ENCODE measurements at regions not wholly inside any gene's neighbourhood (a gene's known extent, or its start where the extent isn't known, plus 50 kb on each side); places are given as distances from the start of the nearest gene placed in this dataset.
"Not testable (repeated sequence)": the region's sequence is repeated elsewhere in the genome, so short reads cannot be mapped to it uniquely, and the experiment has no call there.

DNA sequence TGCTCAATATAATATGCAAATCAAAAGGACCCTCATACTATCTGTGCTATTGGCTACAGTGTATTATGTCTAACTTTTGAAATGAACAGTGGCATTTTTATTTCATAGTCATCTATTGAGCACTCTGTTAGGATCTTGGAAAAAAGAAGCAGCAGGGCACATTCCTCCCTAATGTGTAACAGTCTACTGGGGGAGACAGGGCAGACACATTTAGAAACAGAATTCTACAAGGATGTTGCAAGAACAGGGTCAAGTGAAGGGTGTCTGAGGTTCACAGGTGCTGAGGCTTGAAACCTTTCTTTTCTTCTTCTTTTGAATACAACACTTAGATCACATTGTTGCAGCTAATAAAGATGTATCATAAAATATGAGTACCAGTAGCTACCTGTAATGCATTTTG, 129.7 kb upstream of the SLC4A4 start:
- DNase-seq (ENCODE audit: low read depth, low spot score): no peak

DNA sequence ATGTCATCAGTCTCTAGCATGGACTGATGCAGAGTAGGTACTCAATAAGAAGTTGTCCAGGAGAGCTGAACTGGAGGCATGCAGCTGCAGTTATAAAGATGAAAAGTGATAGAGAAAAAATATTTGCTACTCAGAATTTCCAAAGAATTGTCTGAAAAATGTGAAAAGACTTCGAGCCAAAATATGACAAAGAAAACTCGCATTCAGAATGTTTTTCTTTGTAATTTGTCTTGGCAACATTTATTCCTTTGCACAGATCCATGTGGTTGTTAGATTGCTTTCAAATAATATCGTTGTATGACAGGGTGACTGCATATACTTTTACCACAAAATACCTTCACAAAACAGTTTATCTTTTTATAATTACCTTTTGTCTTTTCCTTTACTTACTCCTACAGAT, 128.0 kb upstream of the SLC4A4 start:
- no peak for DNase-seq (ENCODE audit: low read depth, low spot score)

DNA sequence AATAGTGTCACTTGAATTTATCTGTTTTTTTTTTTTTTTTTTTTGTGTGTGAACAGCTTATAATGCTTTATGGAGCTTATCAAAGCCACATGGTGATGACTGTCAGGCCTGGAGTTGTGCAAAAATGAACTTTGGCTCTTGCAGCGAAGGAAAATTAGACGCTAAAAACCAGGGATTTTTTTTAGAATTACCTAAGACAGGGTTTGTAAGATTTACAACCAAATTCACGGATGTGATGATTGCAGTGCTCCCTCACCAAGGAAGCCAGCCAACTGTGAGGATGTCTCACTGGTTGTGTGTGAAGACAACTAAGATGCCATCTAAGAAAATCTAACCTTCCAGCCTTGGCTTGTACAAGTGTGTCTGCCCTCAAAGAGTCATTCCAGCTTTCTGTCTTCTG, 127.1 kb upstream of the SLC4A4 start:
- DNase-seq (ENCODE audit: low read depth, low spot score): no peak

DNA sequence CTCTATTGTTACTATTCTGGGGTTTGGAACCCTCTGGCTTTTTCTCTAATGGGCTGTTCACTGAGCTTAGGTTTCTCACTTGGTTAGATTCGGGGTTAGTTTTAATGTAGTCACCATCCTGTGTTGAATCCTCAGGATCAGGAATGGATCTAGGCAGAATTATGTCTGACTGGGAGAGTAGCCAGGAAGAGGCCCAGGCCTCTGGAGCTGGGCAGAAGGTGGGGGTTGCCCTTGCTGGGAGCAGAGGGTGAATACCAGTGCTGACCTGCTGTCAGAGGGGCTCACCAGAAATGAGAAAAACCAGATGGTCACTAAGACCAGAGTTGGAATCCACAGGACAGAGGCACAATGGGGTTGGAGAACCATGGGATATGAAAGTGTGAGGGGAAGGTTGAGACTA, 126.6 kb upstream of the SLC4A4 start:
- DNase-seq (ENCODE audit: low read depth, low spot score): no peak

DNA sequence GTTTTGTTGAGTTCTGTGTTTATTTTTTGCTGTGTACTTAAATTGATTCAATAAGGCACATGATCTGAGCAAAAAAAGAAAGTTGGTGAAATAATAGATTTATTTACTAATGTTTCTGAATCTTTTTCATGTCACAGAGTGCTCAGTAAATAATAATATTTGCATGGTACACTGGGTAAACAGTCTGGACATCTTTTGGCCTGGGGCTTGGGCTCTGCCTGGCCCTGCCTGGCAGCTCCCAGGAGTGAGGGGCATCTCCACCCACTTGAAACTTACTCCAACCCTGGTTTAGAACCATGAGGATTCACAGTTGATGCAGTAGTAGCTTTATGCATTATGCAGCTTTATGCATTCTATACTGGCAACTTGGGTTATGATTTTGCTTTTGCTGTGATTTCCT, 124.2 kb upstream of the SLC4A4 start:
- no peak for DNase-seq (ENCODE audit: low read depth, low spot score)

DNA sequence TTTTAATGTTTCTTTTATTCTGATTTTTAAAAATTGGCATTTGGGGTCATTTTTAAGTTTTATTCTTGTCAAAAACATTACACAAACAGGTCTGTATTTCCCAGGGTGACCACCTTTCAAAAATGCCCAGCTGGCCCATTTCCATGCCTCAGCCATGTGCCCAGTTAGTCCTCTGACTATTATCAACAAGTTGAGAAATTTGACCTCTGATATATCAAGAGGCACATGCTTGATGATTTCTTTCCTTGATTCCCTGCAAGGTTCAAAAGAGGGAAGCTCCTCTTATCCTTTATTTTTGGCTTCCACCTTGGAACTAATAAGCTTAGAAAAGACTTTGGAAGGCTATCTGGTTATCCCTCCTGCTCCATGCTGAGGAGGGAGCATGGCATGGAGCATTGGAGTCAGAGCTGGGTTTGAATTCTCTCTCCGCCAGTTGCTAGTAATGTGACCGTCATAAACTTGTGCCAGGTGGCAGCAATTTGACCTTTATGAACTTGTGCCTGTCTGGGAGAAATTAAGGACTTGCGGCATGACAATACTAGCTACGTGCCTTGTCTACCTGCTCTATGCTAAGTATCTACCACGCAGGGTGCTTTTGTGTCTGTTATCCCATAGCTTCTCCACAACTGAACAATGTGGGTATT, 122.4 kb upstream of the SLC4A4 start:
- DNase-seq (ENCODE audit: low read depth, low spot score): no peak

DNA sequence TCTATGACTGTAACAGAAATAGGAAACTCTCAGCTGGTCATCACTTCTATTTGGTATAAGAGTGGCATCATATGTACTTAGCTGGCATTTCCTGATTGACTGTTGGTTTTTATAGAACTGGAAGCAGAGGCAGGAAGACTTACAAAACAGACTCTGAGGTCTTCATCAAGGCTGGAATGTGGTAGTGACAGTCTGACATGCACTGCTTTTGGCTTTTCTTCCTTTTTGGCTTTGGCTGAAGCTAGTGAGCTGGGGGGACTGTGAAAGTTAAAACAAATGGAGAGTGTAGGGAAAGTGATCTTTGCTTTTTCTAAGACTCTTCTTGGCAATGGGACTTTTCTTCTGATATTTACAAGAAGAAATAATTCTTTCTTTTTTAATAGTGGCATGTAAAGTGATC, 121.1 kb upstream of the SLC4A4 start:
- DNase-seq (ENCODE audit: low read depth, low spot score): no peak

DNA sequence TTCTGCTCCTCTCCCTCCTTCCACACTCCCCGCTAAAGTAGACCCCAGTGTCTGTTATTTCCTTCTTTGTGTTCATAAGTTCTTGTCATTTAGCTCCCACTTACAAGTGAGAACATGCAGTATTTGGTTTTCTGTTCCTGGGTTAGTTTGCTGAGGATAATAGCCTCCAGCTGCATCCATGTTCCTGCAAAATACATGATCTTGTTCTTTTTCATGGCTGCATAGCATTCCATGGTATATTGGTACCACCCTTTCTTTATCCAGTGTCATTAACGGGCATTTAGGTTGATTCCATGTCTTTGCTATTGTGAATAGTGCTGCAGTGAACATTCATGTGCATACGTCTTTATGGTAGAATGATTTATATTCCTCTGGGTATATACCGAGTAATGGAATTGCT, 118.0 kb upstream of the SLC4A4 start:
- not testable (repeated sequence) for DNase-seq (ENCODE audit: low read depth, low spot score)

DNA sequence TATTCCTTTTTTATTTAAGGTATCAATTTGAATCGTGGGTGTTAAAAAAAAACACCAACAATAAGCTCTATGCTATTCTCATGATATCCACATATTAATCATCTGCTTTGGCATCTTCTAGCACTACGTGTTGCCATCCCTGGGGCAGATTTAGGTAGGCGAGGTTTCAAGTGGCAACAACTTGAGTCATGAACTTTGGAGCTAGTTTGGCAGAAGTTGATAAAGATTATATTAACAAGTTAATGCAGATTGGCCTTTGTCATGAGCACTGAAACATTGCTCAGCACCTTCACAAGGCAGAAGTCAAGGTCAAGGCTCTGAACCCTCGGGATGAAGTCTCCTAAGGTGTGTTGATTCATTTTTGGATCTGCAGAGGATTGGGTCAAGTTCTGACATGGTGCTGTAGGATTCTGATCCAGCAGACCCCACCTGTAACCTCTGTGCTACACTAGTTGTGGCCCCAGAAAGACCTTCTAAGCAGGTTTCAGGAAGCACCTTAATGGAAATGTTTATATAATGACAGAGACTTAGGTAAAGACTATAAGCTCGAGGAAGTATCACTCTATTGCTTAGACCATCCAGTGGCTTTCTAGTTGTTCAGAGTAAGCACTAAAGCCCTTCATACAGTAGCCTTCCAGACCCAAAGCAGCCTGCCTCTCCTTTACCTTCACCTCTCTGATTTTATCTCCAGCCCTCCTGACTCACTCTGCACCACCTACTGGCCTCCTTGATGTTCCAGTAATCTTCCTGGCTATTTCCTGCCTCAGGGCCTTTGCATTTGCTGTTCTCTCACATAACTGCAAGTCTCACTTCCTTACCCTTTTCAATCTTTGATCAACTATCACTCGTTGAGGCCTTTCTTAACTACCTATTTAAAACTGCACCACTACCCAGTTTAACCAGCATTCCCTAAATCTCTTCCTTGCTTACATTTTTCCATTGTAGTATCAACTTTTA, 117.0 kb upstream of the SLC4A4 start:
- no peak for DNase-seq (ENCODE audit: low read depth, low spot score)

DNA sequence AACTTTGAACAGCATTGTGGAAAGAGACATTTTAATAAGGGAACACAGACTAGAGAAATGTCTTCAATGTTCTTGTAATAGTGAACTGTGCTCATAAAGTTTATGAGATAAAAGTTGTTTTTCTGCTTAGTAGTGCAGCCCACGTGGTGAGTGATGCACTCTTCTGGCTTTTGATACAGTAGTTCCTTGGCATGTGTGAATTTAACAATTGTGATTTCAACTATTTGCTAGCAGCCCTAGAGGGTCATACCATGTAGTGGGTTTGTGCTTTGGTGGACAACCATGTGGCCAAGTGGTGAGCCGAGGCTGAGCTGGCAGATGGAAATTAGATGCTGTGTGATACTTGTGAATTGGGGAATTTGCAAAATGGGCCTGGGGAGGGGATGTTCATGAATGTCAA, 116.2 kb upstream of the SLC4A4 start:
- no peak for DNase-seq (ENCODE audit: low read depth, low spot score)

DNA sequence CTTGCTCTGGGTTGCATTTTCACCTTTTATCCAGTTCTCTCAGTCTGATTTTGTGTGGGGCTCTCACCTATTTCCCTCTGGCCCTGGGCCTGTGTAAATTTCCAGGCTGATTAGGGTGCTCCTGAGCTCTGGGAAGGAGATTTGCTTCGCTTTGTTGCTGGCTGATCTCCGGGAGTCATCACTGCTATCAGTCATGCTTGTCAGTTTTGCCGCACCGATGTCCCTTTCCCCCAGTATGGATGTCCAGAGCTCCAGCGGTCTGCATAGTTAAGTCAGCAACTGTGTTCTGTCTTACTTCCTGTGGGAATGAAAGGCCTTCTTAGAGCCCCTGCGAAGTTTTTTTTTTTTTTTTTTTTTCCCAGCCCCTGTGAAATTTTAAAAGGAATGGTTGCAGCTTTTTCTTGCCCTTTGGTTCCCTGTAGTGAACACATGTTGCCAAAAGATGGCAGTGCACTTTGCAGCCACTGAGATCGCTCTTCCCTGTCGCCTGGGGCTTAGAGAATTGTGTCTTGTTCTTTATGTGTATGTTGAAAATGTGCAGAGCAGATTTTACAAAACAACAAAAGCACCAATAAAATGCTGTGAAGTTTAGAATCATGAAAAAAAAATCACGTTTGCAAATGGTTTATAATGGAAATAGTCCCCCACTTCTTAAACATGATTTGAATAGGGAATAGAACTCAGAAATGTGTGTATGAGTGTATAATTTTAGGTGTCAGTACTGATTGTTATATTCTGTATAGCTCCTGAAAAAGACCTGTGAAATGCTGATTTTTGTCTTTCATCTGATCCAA, 109.1 kb upstream of the SLC4A4 start:
- DNase-seq (ENCODE audit: low read depth, low spot score): no peak

DNA sequence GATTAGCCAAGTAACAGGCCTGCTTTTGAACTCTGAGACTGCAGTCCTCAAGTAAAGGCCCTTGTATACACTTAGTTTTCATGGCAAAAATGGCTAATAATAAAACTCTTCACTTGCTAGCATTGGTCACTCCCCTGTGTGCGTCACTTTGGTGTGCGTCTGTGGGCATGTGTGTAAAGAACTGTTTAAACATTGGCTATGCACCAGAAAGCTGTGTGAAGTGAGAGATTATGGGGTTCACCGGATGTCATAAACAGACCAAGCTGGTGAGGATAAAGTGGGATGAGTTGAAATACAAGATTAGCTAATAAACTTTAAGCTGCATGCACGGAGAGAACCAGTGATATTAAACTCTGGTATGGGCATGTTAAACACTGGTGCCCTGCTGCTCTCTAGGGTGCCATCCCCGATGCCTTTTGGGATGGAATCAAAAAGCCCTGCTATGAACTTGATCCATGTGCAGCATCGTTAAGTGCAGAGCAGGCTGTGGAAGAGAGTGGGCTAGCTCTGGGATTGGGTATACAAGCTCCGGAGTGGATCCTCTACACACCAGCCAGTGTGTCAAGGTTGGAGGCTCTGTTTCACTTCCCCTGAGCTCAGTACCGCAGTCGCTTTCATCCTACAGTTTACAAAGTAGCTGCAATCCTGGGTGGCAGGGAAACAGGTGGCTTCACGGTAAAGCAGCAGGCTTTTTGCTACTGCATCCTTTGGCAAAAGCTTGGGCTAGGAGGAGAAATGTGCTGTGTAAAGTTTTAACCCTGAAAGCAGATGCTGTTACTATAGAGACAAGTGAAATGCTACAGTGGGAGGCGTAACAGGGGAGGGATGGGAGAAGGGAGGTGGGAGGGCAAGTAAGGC, 108.3 kb upstream of the SLC4A4 start:
- no peak for DNase-seq (ENCODE audit: low read depth, low spot score)

DNA sequence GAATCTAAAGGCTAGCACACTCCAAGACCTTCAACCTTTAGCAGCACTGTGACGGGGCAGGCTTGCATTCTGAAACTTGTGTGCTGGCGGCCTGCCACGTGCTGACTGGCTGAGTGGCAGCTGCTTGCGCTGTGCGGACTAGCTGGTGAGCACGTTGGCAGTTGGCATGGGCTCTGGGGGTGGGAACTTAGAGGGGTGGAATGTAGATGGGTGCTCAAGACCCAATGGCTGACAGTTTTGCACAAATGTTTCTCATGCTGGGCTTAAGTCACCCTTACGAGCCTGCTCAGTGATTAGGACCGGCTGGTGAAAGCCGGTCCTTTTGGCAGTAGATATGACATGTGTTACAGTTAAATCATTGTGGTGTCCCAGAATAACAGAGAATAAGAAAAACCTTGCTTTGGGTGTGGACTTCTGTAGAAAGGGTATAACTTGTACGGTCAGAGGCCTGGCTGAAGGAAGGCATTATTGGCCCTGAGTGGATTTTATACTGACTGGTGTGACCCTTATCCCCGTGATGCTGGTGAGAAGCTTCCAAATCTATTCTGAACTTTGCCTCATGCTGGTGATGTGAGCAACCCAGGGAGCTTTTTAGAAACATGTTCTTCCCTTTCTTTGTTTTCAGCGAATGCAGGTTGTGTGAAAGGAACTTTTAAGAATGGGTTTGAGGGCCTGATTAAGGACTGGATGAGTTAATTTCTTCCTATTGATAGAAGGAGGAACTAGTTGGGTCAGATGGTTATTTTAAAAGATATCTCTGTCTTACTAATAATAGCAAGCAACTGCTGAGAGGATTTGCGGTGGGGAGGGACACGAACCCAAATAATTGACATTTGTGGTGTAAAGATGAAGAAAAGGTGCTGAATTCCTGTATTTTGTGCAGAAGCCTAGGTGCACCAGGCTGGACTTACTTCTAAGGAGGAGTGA, 107.4 kb upstream of the SLC4A4 start:
- DNase-seq (ENCODE audit: low read depth, low spot score): no peak

DNA sequence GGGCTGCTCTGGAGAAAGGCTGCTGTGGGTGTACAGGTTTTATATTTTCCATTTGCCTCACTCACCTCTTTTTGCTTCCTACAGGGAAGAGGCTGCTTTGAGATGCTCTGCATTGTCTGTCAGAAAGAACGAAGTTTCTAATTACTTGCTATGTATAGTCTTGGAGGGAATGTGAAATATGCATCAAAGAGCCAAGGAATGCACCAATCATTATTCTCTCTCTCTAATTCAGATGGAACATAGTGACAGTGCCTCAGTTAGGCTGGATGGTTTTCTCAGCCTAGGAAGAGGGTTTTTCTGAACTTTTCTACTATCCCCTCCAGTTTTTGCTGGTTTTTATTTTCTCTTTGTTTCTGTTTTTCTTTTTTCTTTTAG, 106.8 kb upstream of the SLC4A4 start:
- no peak for DNase-seq (ENCODE audit: low read depth, low spot score)

DNA sequence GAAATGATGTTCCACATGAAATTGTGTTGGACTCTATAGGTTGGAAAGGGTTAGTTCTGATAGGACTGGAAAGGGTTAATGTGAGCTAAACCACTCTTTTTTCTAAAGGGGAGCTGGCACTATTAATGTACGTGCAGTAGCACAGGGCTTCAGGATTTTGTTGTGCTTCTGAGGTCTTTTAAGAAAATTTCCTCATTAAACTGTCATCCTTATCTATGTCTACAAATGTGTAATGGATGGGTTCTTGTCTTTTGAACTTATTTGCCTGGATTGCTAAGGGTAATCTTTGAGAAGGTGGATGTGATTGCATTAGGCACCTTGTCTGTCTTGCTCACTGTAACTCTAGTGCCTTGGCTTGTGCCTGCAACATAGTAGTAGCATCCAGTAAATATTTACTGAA, 106.0 kb upstream of the SLC4A4 start:
- no peak for DNase-seq (ENCODE audit: low read depth, low spot score)

DNA sequence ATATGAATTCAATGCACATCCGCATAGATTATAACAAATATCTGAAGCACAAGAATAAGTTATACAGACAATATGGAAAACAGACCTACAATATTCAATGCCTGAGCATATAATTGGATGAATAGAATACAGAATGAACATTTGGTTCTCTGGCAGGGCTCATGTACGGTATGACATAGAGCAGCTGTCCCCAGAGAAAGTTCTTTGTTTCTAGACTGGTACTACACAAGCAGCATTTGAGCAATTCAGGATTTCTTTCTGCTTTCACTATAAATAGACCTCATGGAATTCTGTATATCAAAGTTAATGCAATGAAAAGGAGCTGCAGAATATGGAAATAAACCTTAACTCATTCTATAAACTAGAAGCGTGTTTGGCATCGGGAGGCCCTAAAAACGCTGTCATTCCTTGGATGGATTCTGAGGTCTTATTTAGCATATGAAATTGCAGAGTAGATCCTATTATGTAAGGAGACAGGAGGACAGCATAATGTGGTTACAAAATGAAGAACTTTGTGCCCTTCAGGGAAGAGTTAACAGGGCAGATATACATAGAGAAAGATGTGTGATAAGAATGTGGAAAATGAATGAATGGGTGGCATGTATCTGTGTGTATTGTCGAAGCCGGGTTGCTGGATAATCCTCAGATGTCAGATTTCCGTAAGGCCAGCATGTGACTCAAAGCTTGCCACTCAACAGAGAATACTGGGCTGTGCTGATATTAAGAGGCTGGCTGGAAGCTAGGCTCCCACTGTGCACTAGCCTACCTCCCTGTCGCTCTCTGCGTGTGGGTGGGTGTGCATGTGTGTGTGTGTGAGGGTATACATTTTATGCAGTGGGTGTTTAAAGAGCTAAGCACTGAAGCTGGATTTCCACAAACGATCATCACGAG, 103.3 kb upstream of the SLC4A4 start:
- DNase-seq (ENCODE audit: low read depth, low spot score): no peak

DNA sequence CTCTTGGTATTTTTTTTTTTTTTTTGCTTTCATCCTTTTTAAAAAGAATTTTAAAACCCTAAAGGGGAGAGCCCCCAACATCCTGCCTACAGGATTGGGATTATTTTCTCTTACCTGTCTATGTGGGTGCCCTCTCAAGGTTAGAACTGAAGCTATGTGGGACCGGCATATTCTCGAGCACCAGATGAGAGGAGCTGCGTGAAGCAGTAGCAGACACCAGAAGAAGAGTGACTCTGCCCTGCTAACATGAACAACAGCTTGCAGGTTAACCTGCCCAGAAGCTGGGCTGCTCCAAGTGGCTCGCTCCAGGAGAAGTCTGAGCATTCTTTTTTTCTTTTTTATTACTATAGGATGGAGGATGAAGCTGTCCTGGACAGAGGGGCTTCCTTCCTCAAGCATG, 102.6 kb upstream of the SLC4A4 start:
- no peak for DNase-seq (ENCODE audit: low read depth, low spot score)

DNA sequence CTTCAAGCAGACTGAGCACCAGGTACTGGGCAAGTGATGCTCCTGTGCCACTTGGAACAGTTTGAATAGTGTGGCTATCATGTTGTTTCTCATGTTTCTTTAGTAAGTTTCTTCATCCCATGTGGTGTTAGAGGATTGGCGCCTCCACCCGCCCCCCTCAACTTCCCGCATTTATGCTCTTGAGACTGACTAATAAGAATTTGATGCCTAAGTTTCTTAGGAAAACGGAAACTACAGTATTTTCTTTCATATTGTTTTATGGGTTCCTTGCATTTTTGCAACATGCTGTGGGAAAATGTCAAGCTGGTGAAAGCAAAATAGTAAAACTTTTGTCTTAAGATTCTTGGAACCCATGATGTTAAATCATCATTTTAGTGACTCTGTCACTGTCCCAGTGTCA, 101.2 kb upstream of the SLC4A4 start:
- DNase-seq (ENCODE audit: low read depth, low spot score): no peak

DNA sequence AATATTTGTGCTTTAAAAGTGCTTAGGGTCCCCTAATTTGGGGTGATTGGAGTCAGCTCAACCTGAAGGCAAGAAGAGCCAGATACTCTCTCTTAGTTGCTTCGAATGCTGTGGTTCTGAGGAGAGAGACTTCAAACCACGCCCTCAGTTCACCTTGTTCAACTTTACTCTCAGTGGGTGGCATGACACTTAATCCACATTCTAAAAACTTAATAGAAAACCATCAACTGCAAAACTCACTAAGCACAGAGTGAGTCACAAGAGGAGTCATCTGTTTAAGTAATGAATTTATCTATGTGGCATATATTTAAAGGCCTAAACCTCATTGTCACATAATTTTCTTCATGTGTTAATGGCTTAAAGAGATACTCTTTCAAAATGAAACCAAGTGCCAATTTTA, 99.5 kb upstream of the SLC4A4 start:
- no peak for DNase-seq (ENCODE audit: low read depth, low spot score)

Data from iPS DF 19.7 (cell line).